Sigmoid colon (tissue), 4 donors: ENCODE measurements at regions not wholly inside any gene's neighbourhood (a gene's known extent, or its start where the extent isn't known, plus 50 kb on each side); places are given as distances from the start of the nearest gene placed in this dataset.

Source experiments
- POLR2A ChIP-seq, 2 donors: fragments of 450-650 bp; IDR thresholded peaks; one replicate each; pipeline ENCODE4 v1.6.1; 2016; ENCODE audit warnings: antibody characterized with exemption in 2 of 2, mild to moderate bottlenecking in 2 of 2, moderate library complexity in 2 of 2
- POLR2AphosphoS5 ChIP-seq, 4 donors: sonication (generic); formaldehyde crosslinking; IDR thresholded peaks; one replicate each; pipeline ENCODE4 v1.6.1; 2017; ENCODE audit warnings: antibody characterized with exemption in 4 of 4
- TF ChIP-seq, protein P1 (sequence below), 4 experiments: fragments of 450-650 bp in 3 of 4; fragments of 200-600 bp in 1 of 4; IDR thresholded peaks; one replicate each; pipeline ENCODE4 v1.5.1; 2016 to 2019; ENCODE audit warnings: antibody characterized with exemption in 4 of 4, mild to moderate bottlenecking in 3 of 4, moderate library complexity in 2 of 4

- TF ChIP-seq, protein P1, sequence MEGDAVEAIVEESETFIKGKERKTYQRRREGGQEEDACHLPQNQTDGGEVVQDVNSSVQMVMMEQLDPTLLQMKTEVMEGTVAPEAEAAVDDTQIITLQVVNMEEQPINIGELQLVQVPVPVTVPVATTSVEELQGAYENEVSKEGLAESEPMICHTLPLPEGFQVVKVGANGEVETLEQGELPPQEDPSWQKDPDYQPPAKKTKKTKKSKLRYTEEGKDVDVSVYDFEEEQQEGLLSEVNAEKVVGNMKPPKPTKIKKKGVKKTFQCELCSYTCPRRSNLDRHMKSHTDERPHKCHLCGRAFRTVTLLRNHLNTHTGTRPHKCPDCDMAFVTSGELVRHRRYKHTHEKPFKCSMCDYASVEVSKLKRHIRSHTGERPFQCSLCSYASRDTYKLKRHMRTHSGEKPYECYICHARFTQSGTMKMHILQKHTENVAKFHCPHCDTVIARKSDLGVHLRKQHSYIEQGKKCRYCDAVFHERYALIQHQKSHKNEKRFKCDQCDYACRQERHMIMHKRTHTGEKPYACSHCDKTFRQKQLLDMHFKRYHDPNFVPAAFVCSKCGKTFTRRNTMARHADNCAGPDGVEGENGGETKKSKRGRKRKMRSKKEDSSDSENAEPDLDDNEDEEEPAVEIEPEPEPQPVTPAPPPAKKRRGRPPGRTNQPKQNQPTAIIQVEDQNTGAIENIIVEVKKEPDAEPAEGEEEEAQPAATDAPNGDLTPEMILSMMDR (IDR thresholded peaks at IDR 0.05), result no peak
- TF ChIP-seq POLR2AphosphoS5 (IDR thresholded peaks at IDR 0.05), result no peak
- no peak for TF ChIP-seq POLR2A (IDR thresholded peaks at IDR 0.05)
These were observed 384.5 kb downstream of the NPIPA7 start for GRCh38 chr16:16763449-16763848.
